ENCODE measurements at regions not wholly inside any gene's neighbourhood (a gene's known extent, or its start where the extent isn't known, plus 50 kb on each side); places are given as distances from the start of the nearest gene placed in this dataset.

DNA sequence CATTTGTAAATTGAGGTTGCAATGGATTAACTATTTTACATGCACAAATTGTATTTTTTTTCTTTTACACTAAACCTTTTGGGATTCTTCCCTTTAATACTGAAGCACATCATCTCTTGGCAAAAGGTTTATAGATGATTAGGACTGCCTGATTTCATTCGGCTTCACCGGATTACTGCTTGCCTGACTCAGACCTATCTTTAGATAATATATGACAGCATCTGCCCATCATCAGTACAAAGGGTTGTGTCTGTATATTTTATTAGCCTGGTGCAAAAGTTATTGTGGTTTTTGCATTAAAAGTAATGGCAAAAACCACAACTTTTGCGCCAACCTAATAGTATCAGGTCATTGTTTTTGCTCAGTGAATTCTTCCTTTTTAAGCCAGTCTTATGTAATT, 316.2 kb upstream of the HTR2A start:
- TF ChIP-seq, protein P1, sequence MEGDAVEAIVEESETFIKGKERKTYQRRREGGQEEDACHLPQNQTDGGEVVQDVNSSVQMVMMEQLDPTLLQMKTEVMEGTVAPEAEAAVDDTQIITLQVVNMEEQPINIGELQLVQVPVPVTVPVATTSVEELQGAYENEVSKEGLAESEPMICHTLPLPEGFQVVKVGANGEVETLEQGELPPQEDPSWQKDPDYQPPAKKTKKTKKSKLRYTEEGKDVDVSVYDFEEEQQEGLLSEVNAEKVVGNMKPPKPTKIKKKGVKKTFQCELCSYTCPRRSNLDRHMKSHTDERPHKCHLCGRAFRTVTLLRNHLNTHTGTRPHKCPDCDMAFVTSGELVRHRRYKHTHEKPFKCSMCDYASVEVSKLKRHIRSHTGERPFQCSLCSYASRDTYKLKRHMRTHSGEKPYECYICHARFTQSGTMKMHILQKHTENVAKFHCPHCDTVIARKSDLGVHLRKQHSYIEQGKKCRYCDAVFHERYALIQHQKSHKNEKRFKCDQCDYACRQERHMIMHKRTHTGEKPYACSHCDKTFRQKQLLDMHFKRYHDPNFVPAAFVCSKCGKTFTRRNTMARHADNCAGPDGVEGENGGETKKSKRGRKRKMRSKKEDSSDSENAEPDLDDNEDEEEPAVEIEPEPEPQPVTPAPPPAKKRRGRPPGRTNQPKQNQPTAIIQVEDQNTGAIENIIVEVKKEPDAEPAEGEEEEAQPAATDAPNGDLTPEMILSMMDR (IDR thresholded peaks at IDR 0.05; ENCODE audit: unreplicated experiment): no peak
- Mint-ChIP-seq H3K27ac (no peak overlapping the region), H3K27me3 (peaks cover 4% of the 10 kb centered on the region), H3K4me1 (ENCODE audit: low read depth) (peaks cover 7% of the 10 kb centered on the region), H3K36me3 (ENCODE audit: insufficient read depth) (no peaks in the 10 kb centered on the region), H3K9me3 (ENCODE audit: low read depth) (no peaks in the 10 kb centered on the region), H3K4me3 (ENCODE audit: low read depth) (no peak overlapping the region)
- no peak for DNase-seq (ENCODE audit: low spot score, unreplicated experiment)

DNA sequence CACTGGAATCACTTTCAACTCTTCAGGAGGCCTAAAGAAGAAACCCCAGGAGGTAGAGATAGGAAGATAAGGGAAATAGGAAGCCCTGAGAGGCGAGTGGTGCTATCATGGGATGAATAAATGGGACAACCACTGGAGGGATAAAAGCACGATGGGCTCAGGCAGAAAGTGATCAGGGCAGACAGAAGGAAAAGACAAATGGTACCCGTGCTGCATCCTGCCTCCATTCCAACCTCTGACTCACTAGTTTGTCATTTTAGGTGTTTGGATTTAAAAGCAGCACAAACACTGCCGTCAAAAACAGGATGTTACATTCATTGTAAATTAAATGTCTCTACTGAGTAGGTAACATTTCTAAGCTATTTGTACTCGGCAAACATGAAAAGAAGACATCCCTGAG, 314.3 kb upstream of the HTR2A start:
- Mint-ChIP-seq H3K9me3 (ENCODE audit: low read depth) (no peaks in the 10 kb centered on the region), H3K27ac (peak overlapping the region; percentile 60), H3K27me3 (peaks cover 4% of the 10 kb centered on the region), H3K4me3 (ENCODE audit: low read depth) (no peak overlapping the region), H3K4me1 (ENCODE audit: low read depth) (peaks cover 6% of the 10 kb centered on the region), H3K36me3 (ENCODE audit: insufficient read depth) (no peaks in the 10 kb centered on the region)
- no peak for DNase-seq (ENCODE audit: low spot score, unreplicated experiment)
- TF ChIP-seq, protein P1 (IDR thresholded peaks at IDR 0.05; ENCODE audit: unreplicated experiment): no peak

DNA sequence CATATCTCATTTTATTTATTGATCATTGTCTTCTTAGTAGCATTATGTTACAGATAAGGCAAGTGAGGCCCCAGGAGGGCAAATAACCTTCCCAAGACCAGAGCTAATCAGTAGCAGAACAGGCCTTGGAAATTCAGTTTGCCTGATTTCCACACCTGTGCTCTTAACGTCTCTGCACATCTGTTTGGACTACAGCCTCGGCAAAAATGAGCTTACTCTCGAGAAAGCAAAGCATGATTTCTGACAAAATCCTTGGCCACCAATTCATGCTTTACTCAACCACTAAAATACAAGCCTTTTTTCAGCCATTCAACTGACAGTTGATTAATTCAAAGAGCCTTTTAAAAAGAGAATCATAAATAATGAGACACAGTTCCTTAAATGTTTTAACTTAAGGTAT, 309.3 kb upstream of the HTR2A start:
- Mint-ChIP-seq H3K36me3 (ENCODE audit: insufficient read depth) (no peaks in the 10 kb centered on the region), H3K27ac (no peak overlapping the region), H3K4me3 (ENCODE audit: low read depth) (no peak overlapping the region), H3K4me1 (ENCODE audit: low read depth) (peaks cover 8% of the 10 kb centered on the region), H3K27me3 (no peaks in the 10 kb centered on the region), H3K9me3 (ENCODE audit: low read depth) (peaks cover 8% of the 10 kb centered on the region)
- no peak for DNase-seq (ENCODE audit: low spot score, unreplicated experiment)
- TF ChIP-seq, protein P1 (IDR thresholded peaks at IDR 0.05; ENCODE audit: unreplicated experiment): no peak

- no peak for DNase-seq (ENCODE audit: low spot score, unreplicated experiment)
- H3K27me3 Mint-ChIP-seq: no peaks in the 10 kb centered on the region
- H3K36me3 Mint-ChIP-seq (ENCODE audit: insufficient read depth): no peaks in the 10 kb centered on the region
- H3K9me3 Mint-ChIP-seq (ENCODE audit: low read depth): peaks cover 3% of the 10 kb centered on the region
- H3K4me1 Mint-ChIP-seq (ENCODE audit: low read depth): no peaks in the 10 kb centered on the region
- no peak overlapping the region for H3K4me3 Mint-ChIP-seq (ENCODE audit: low read depth)
- TF ChIP-seq, protein P1 (IDR thresholded peaks at IDR 0.05; ENCODE audit: unreplicated experiment): no peak
- no peak overlapping the region for H3K27ac Mint-ChIP-seq
Observed at GRCh38 chr13:47190696-47191305, 293.9 kb upstream of the HTR2A start.

GRCh38 chr13:47188802-47189201, 291.9 kb upstream of the HTR2A start:
- no peaks in the 10 kb centered on the region for H3K27me3 Mint-ChIP-seq
- no peak for DNase-seq (ENCODE audit: low spot score, unreplicated experiment)
- H3K36me3 Mint-ChIP-seq (ENCODE audit: insufficient read depth): no peaks in the 10 kb centered on the region
- peaks cover 3% of the 10 kb centered on the region for H3K9me3 Mint-ChIP-seq (ENCODE audit: low read depth)
- TF ChIP-seq, protein P1 (IDR thresholded peaks at IDR 0.05; ENCODE audit: unreplicated experiment): no peak
- no peak overlapping the region for H3K27ac Mint-ChIP-seq
- H3K4me1 Mint-ChIP-seq (ENCODE audit: low read depth): peaks cover 4% of the 10 kb centered on the region
- no peak overlapping the region for H3K4me3 Mint-ChIP-seq (ENCODE audit: low read depth)
